GM18499 (cell line): ENCODE measurements at regions not wholly inside any gene's neighbourhood (a gene's known extent, or its start where the extent isn't known, plus 50 kb on each side); places are given as distances from the start of the nearest gene placed in this dataset.

Experiments used
- ATAC-seq: cut with Tn5 transposase; IDR thresholded peaks from one replicate; pipeline ENCODE4 v1.9.1; 2021; ENCODE audit warnings: moderate number of reproducible peaks; ENCODE audit not compliant: insufficient read depth, unreplicated experiment

- no peak for ATAC-seq
Observed at GRCh38 chr10:36271627-36272340, 629.7 kb upstream of the FZD8 start.

- no peak for ATAC-seq
Observed at GRCh38 chr10:36269222-36269621, 627.1 kb upstream of the FZD8 start.

GRCh38 chr10:36266923-36267322 lies 624.8 kb upstream of the FZD8 start:
- no peak for ATAC-seq

GRCh38 chr10:36265741-36266140 lies 623.6 kb upstream of the FZD8 start:
- ATAC-seq: no peak

GRCh38 chr10:36263871-36264270 lies 621.8 kb upstream of the FZD8 start:
- no peak for ATAC-seq

- no peak for ATAC-seq
Observed at GRCh38 chr10:36256948-36257356, 614.9 kb upstream of the FZD8 start.

GRCh38 chr10:36256166-36256565 lies 614.1 kb upstream of the FZD8 start:
- no peak for ATAC-seq

- ATAC-seq: no peak
Observed at GRCh38 chr10:36254199-36254598, 612.1 kb upstream of the FZD8 start.

- no peak for ATAC-seq
Observed at GRCh38 chr10:36253731-36254130, 611.6 kb upstream of the FZD8 start.

- ATAC-seq: no peak
Observed at GRCh38 chr10:36251068-36251467, 609.0 kb upstream of the FZD8 start.

- ATAC-seq: no peak
Observed at GRCh38 chr10:36248304-36248981, 606.3 kb upstream of the FZD8 start.

GRCh38 chr10:36247478-36247877 lies 605.4 kb upstream of the FZD8 start:
- ATAC-seq: no peak

- ATAC-seq: no peak
Observed at GRCh38 chr10:36236931-36237330, 594.8 kb upstream of the FZD8 start.

GRCh38 chr10:36236341-36236740 lies 594.2 kb upstream of the FZD8 start:
- no peak for ATAC-seq

- no peak for ATAC-seq
Observed at GRCh38 chr10:36232935-36233334, 590.8 kb upstream of the FZD8 start.

- ATAC-seq: no peak
Observed at GRCh38 chr10:36224431-36224985, 582.4 kb upstream of the FZD8 start.

GRCh38 chr10:36221101-36221500 lies 579.0 kb upstream of the FZD8 start:
- ATAC-seq: no peak

- ATAC-seq: no peak
Observed at GRCh38 chr10:36220151-36220550, 578.1 kb upstream of the FZD8 start.

- ATAC-seq: no peak
Observed at GRCh38 chr10:36211856-36212255, 569.8 kb upstream of the FZD8 start.

- ATAC-seq: no peak
Observed at GRCh38 chr10:36209480-36209879, 567.4 kb upstream of the FZD8 start.

GRCh38 chr10:36202881-36203280 lies 560.8 kb upstream of the FZD8 start:
- ATAC-seq: no peak

GRCh38 chr10:36200577-36200976 lies 558.5 kb upstream of the FZD8 start:
- no peak for ATAC-seq
